Anterior cingulate cortex (tissue), 58 donors: ENCODE measurements at regions not wholly inside any gene's neighbourhood (a gene's known extent, or its start where the extent isn't known, plus 50 kb on each side); places are given as distances from the start of the nearest gene placed in this dataset.

ENCODE experiments used
- DNase-seq, 58 donors: peaks; one replicate each; lab custom pipeline; 2025; lab: John Stamatoyannopoulos, UW

DNA sequence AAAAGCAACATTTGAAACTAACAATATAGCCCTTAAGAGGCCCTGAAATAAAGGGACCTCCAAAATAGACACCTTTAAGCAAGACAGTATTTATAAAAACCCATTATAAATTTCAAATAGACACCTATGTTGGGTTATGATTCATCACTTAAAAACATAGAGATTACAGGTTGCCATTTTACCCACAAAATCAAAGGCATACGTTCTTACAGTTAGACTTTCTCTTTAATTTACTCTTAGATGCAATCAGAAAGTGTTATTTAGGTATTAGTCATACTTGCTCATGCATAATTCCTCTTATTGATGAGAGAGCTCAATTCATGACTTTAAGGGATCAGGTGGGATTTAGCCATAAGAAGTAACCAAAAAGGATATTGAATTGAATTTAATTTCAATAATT is 51.5 kb upstream of the TMEM200A start:
- DNase-seq: no peak

DNA sequence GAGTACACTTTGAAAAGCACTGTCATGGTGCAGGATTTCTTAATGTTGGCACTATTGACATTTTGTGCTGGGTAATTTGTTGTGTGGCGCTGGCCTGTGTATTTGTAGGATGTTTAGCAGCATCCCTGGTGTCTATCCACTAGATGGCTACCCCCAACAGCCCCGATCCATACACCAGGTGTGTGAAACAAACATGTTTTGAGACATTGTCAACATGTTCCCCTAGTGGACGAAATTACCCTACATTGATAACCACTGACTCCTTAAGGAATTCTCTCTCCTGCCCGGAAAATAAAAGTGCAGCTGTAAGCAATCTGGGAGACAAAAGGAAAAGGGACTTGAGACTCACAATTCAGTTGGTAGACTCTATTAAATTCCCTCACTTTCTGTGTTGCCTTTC is 52.6 kb upstream of the TMEM200A start:
- no peak for DNase-seq

- no peak for DNase-seq
Observed at GRCh38 chr6:130309028-130309427, 56.8 kb upstream of the TMEM200A start.

GRCh38 chr6:130307752-130308361 is 58.0 kb upstream of the TMEM200A start:
- DNase-seq: no peak

GRCh38 chr6:130306377-130306776 is 59.4 kb upstream of the TMEM200A start:
- DNase-seq: no peak

DNA sequence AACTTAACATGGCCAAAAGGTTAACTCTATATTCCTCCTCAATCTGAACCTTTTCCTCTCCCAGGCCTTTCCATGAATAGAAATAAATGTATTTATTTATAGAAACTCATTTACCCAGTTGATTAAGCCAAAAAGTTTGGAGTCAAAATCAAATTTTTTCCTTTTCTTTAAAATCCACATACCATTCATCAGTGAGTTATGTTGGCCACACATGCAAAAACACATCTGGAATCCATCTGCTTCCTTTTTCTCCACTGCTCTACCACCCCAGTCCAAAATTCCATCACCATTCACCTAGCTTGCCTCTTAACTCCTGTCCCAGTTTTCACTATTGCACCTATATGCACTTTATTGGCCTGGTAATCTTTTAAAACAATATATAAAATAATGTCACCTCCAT is 62.4 kb upstream of the TMEM200A start:
- DNase-seq: no peak

- DNase-seq: no peak
Observed at GRCh38 chr6:130298258-130298657, 67.6 kb upstream of the TMEM200A start.

- no peak for DNase-seq
Observed at GRCh38 chr6:130296854-130297253, 69.0 kb upstream of the TMEM200A start.

- peak in 2 of 58 donors; percentile 5 to 14 for DNase-seq
Observed at GRCh38 chr6:130293800-130294199, 71.0 kb upstream of the SAMD3 start.

DNA sequence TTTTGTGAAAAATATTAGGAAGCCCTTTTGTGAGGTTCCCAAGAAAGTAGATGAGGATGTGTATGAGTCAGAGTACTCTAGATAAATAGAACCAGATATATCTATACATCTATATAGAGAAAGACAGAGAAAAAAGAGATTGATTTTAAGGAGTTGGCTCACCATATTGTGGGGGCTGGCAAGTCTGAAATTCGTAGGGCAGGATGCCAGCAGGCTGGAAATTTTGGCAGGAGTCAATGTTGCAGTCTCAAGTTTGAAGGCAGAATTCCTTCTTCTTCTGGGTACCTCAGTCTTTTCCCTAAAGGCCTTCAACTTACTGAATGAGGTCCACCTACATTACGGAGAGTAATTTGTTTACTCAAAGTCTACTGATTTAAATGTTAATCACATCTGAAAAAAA is 65.3 kb upstream of the SAMD3 start:
- DNase-seq: peak in 13 of 58 donors; percentile 1 to 42 (median 2)

GRCh38 chr6:130282234-130282995 is 59.7 kb upstream of the SAMD3 start:
- no peak for DNase-seq

- no peak for DNase-seq
Observed at GRCh38 chr6:130276507-130276906, 53.8 kb upstream of the SAMD3 start.

- DNase-seq: no peak
Observed at GRCh38 chr6:130274007-130274406, 51.3 kb upstream of the SAMD3 start.
